ENCODE measurements at regions not wholly inside any gene's neighbourhood (a gene's known extent, or its start where the extent isn't known, plus 50 kb on each side); places are given as distances from the start of the nearest gene placed in this dataset.
A peak's percentile ranks its signal among the peaks of the same experiment; 100 is the strongest.

DNA sequence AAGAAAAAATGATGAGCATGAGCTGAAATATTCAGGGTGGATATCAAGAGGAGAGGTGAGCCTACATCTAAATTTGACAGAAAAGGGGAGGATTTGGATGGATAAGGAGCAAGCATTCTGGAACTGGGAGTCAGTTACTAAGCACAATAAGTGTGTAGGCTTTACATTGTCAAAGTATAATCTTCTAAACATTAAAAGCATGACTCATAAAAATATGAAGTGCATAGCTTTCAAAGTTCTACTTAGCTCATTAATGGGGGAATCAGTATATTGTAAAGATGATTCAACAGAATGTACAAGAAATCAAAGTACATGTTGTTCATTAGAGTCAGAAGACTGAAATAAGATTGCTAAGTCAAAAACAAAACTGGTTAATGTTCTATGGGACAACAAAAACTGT is 248.0 kb upstream of the GAS1 start:
- H3K4me1 ChIP-seq, result peaks cover 27% of the 10 kb centered on the region
- no peaks in the 10 kb centered on the region for H3K36me3 ChIP-seq
- H3K4me3 ChIP-seq, result no peak overlapping the region
- H3K27me3 ChIP-seq, result peaks cover 7% of the 10 kb centered on the region
- H3K27ac ChIP-seq, result no peak overlapping the region
- DNase-seq (ENCODE audit: low spot score in 2 of 2), result no peak
- H3K9me3 ChIP-seq, result no peaks in the 10 kb centered on the region
- no peak for TF ChIP-seq EP300 (IDR thresholded peaks at IDR 0.05)
- TF ChIP-seq, protein P1, sequence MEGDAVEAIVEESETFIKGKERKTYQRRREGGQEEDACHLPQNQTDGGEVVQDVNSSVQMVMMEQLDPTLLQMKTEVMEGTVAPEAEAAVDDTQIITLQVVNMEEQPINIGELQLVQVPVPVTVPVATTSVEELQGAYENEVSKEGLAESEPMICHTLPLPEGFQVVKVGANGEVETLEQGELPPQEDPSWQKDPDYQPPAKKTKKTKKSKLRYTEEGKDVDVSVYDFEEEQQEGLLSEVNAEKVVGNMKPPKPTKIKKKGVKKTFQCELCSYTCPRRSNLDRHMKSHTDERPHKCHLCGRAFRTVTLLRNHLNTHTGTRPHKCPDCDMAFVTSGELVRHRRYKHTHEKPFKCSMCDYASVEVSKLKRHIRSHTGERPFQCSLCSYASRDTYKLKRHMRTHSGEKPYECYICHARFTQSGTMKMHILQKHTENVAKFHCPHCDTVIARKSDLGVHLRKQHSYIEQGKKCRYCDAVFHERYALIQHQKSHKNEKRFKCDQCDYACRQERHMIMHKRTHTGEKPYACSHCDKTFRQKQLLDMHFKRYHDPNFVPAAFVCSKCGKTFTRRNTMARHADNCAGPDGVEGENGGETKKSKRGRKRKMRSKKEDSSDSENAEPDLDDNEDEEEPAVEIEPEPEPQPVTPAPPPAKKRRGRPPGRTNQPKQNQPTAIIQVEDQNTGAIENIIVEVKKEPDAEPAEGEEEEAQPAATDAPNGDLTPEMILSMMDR (IDR thresholded peaks at IDR 0.05), result no peak

DNA sequence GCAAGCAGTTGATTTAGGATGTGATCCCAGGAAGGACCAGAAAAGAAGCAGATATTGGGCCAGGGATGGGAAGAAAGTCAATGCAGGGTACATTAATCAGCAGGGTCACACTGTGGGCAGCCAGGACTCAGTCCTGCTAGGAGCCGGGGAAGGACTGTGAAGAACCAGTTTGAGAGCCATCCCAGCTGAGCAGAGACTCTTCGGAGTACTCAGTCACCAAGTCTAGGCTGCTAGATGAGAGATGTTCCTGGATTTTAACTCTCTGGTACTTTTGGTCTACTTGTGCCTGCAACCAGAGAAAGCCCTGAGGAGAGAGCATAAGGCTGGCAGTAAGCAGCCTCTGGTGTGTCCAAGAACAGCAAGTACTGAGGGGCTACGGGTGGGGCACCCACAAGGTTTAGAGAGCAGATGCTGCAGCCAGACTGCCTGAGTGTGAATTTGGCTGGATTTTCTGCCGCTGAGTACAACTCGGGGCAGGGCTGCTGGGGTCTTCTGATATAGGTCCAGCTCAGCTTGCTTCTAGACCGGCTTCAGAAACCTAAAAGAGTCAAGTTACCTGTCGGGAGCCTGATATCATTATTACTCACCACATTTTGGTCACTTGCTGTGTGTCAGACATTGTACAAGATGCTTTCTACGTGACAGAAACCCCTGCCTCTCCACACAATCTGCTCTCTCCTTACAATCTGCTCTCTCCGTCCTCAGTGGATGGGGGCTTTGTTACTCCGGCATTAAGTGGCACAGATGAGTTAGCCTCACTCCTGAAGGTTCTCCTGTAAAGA is 250.2 kb upstream of the GAS1 start:
- Histone ChIP-seq H3K27me3 (peaks cover 7% of the 10 kb centered on the region), H3K27ac (peak overlapping the region; percentile 68), H3K9me3 (no peaks in the 10 kb centered on the region), H3K4me3 (no peak overlapping the region), H3K36me3 (no peaks in the 10 kb centered on the region), H3K4me1 (peaks cover 27% of the 10 kb centered on the region)
- WGBS, result 76% methylated on average over 10 of the region's 10 CpGs
- DNase-seq (ENCODE audit: low spot score in 2 of 2), result no peak
- TF ChIP-seq POLR2AphosphoS5 (IDR thresholded peaks at IDR 0.05), result no peak
- TF ChIP-seq EP300 (IDR thresholded peaks at IDR 0.05), result no peak
- TF ChIP-seq, protein P1 (IDR thresholded peaks at IDR 0.05), result no peak
- no peak for TF ChIP-seq POLR2A (IDR thresholded peaks at IDR 0.05)

DNA sequence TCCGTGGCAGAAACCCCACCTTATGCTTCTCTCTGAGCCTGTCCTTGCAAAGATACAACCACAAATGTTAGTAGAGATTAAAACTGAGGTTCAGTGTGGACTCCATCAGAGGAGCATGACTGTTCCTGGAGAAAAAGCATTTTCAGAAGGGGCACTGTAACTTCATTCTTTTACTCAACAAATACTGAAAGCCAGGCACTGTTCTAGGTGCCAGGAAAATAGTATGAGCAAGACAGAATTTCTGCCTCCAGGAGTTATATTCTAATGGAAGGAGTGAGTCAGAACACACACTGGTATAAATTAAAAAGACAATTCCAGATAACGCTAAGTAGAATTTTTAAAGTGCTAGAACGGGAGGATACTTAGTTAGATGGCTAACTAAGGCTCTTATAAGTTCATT is 251.4 kb upstream of the GAS1 start:
- Histone ChIP-seq H3K4me3 (no peak overlapping the region), H3K4me1 (peaks cover 27% of the 10 kb centered on the region), H3K27me3 (peaks cover 7% of the 10 kb centered on the region), H3K9me3 (no peaks in the 10 kb centered on the region), H3K27ac (peak overlapping the region; percentile 68), H3K36me3 (no peaks in the 10 kb centered on the region)
- WGBS, result 49% methylated on average over 3 of the region's 3 CpGs
- TF ChIP-seq POLR2A (IDR thresholded peaks at IDR 0.05), result no peak
- TF ChIP-seq, protein P1 (IDR thresholded peaks at IDR 0.05), result no peak
- TF ChIP-seq POLR2AphosphoS5 (IDR thresholded peaks at IDR 0.05), result no peak
- TF ChIP-seq EP300 (IDR thresholded peaks at IDR 0.05), result no peak
- no peak for DNase-seq (ENCODE audit: low spot score in 2 of 2)

DNA sequence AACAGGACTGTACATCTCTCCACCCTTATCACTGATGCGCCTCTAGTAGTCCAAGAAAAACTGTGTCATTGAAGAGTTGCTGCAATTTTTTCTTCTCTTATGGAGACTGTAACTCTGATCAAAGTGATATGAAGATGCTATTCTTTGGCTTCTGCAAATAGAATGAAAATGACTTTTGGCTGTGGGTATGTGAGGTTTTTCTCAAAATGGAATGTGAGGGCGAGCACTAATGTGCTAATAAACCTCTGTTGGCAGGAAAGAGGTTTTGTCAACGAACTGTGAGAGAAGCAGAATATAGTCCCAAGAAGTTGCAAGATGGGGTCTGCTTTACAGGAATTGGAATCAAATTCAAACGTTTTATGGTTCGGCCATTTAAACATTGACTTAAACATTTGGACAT is 252.0 kb upstream of the GAS1 start:
- 34% methylated on average over 5 of the region's 5 CpGs for WGBS
- Histone ChIP-seq H3K36me3 (no peaks in the 10 kb centered on the region), H3K4me1 (peaks cover 25% of the 10 kb centered on the region), H3K27ac (no peak overlapping the region), H3K27me3 (peaks cover 7% of the 10 kb centered on the region), H3K4me3 (no peak overlapping the region), H3K9me3 (no peaks in the 10 kb centered on the region)
- TF ChIP-seq POLR2AphosphoS5 (IDR thresholded peaks at IDR 0.05), result no peak
- TF ChIP-seq EP300 (IDR thresholded peaks at IDR 0.05), result no peak
- no peak for TF ChIP-seq POLR2A (IDR thresholded peaks at IDR 0.05)
- TF ChIP-seq, protein P1 (IDR thresholded peaks at IDR 0.05), result no peak
- DNase-seq (ENCODE audit: low spot score in 2 of 2), result no peak

DNA sequence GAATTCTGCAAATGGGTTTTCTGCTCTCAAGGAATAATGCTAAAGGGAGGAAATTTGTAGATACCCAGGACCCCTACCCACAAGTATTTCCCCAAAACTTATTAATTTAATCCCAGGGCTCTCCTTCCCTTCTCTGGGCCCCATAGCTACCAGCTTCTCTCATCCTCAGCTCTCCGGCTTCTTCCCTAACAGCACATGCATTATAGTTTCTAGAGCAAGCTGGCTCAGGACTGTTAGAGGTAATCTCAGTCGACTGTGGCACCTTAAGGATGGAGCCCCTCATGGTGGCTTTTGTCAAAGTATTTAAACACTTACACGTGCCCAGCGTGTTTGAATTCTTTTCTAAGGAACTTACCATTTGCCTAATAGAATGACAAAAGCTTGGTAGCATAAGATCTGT is 252.5 kb upstream of the GAS1 start:
- WGBS, result 90% methylated on average over 4 of the region's 4 CpGs
- H3K36me3 ChIP-seq, result no peaks in the 10 kb centered on the region
- H3K27ac ChIP-seq, result no peak overlapping the region
- H3K4me1 ChIP-seq, result peaks cover 20% of the 10 kb centered on the region
- no peaks in the 10 kb centered on the region for H3K9me3 ChIP-seq
- H3K27me3 ChIP-seq, result peaks cover 7% of the 10 kb centered on the region
- H3K4me3 ChIP-seq, result no peak overlapping the region
- TF ChIP-seq, protein P1 (IDR thresholded peaks at IDR 0.05), result no peak
- no peak for TF ChIP-seq POLR2A (IDR thresholded peaks at IDR 0.05)
- no peak for TF ChIP-seq EP300 (IDR thresholded peaks at IDR 0.05)
- no peak for TF ChIP-seq POLR2AphosphoS5 (IDR thresholded peaks at IDR 0.05)
- DNase-seq (ENCODE audit: low spot score in 2 of 2), result no peak

Measured in suprapubic skin (tissue), 4 donors.